WERI-Rb-1 (cell line): ENCODE measurements at regions not wholly inside any gene's neighbourhood (a gene's known extent, or its start where the extent isn't known, plus 50 kb on each side); places are given as distances from the start of the nearest gene placed in this dataset.

Source experiments
- DNase-seq: peaks from one replicate; pipeline ENCODE4 v3.0.0-alpha.2; 2020
- H3K27ac ChIP-seq: fragments of 250-450 bp; sonication (Bioruptor Pico); 2 replicates; pipeline ENCODE4 v1.5.1; 2020; ENCODE audit warnings: mild to moderate bottlenecking, moderate library complexity
- H3K27me3 ChIP-seq: fragments of 250-450 bp; sonication (Bioruptor Pico); 2 replicates; pipeline ENCODE4 v1.5.1; 2021; ENCODE audit warnings: mild to moderate bottlenecking, low read depth, moderate library complexity; ENCODE audit not compliant: insufficient read depth, severe bottlenecking
- H3K36me3 ChIP-seq: fragments of 250-450 bp; sonication (Bioruptor Pico); 2 replicates; pipeline ENCODE4 v1.5.1; 2020; ENCODE audit warnings: mild to moderate bottlenecking, moderate library complexity
- H3K4me3 ChIP-seq: 2 replicates; pipeline ENCODE4 v1.5.1; 2011; ENCODE audit warnings: low read depth, mild to moderate bottlenecking, control low read depth, low read length
- H3K9me3 ChIP-seq: fragments of 250-450 bp; sonication (Bioruptor Pico); 2 replicates; pipeline ENCODE4 v1.5.1; 2021; ENCODE audit warnings: mild to moderate bottlenecking, moderate library complexity; ENCODE audit not compliant: severe bottlenecking
- CTCF ChIP-seq: IDR thresholded peaks from 2 replicates; pipeline ENCODE4 v1.5.1; 2011; ENCODE audit warnings: low read depth, mild to moderate bottlenecking, control low read depth, inconsistent platforms, low read length

GRCh38 chr7:41312235-41312634 is 390.7 kb downstream of the INHBA start:
- no peaks in the 10 kb centered on the region for H3K36me3 ChIP-seq
- peaks cover 33% of the 10 kb centered on the region for H3K27me3 ChIP-seq
- TF ChIP-seq CTCF, result no peak
- H3K27ac ChIP-seq, result no peak overlapping the region
- H3K9me3 ChIP-seq, result no peaks in the 10 kb centered on the region
- no peak overlapping the region for H3K4me3 ChIP-seq
- DNase-seq, result no peak

- H3K4me3 ChIP-seq, result no peak overlapping the region
- no peaks in the 10 kb centered on the region for H3K9me3 ChIP-seq
- H3K27me3 ChIP-seq, result peaks cover 33% of the 10 kb centered on the region
- TF ChIP-seq CTCF, result no peak
- no peaks in the 10 kb centered on the region for H3K36me3 ChIP-seq
- no peak for DNase-seq
- no peak overlapping the region for H3K27ac ChIP-seq
Measured at GRCh38 chr7:41311301-41311700, 391.6 kb downstream of the INHBA start.

- DNase-seq, result no peak
- no peak for TF ChIP-seq CTCF
- Histone ChIP-seq H3K4me3 (no peak overlapping the region), H3K27ac (no peak overlapping the region), H3K36me3 (no peaks in the 10 kb centered on the region), H3K9me3 (no peaks in the 10 kb centered on the region), H3K27me3 (peaks cover 36% of the 10 kb centered on the region)
Measured at GRCh38 chr7:41306486-41306885, 396.4 kb downstream of the INHBA start.

GRCh38 chr7:41305001-41305400 is 397.9 kb downstream of the INHBA start:
- H3K4me3 ChIP-seq, result no peak overlapping the region
- H3K27me3 ChIP-seq, result peaks cover 35% of the 10 kb centered on the region
- H3K36me3 ChIP-seq, result no peaks in the 10 kb centered on the region
- TF ChIP-seq CTCF, result no peak
- no peaks in the 10 kb centered on the region for H3K9me3 ChIP-seq
- H3K27ac ChIP-seq, result no peak overlapping the region
- DNase-seq, result no peak

GRCh38 chr7:41303709-41304108 is 399.2 kb downstream of the INHBA start:
- no peak for TF ChIP-seq CTCF
- Histone ChIP-seq H3K36me3 (no peaks in the 10 kb centered on the region), H3K9me3 (no peaks in the 10 kb centered on the region), H3K27ac (no peak overlapping the region), H3K4me3 (no peak overlapping the region), H3K27me3 (peaks cover 35% of the 10 kb centered on the region)
- no peak for DNase-seq

- no peak overlapping the region for H3K4me3 ChIP-seq
- no peak for TF ChIP-seq CTCF
- no peaks in the 10 kb centered on the region for H3K9me3 ChIP-seq
- H3K36me3 ChIP-seq, result no peaks in the 10 kb centered on the region
- H3K27ac ChIP-seq, result no peak overlapping the region
- DNase-seq, result no peak
- H3K27me3 ChIP-seq, result peaks cover 11% of the 10 kb centered on the region
Measured at GRCh38 chr7:41298409-41298808, 404.5 kb downstream of the INHBA start.
